ENCODE measurements at regions not wholly inside any gene's neighbourhood (a gene's known extent, or its start where the extent isn't known, plus 50 kb on each side); places are given as distances from the start of the nearest gene placed in this dataset.
"Not testable (repeated sequence)": the region's sequence is repeated elsewhere in the genome, so short reads cannot be mapped to it uniquely, and the experiment has no call there.

GRCh38 chr1:113298941-113299340, 91.4 kb upstream of the MAGI3 start:
- DNase-seq (ENCODE audit: low spot score) = no peak

GRCh38 chr1:113302636-113303035, 87.7 kb upstream of the MAGI3 start:
- no peak for DNase-seq (ENCODE audit: low spot score)

- DNase-seq (ENCODE audit: low spot score) = no peak
Observed at GRCh38 chr1:113303267-113303666, 87.0 kb upstream of the MAGI3 start.

DNA sequence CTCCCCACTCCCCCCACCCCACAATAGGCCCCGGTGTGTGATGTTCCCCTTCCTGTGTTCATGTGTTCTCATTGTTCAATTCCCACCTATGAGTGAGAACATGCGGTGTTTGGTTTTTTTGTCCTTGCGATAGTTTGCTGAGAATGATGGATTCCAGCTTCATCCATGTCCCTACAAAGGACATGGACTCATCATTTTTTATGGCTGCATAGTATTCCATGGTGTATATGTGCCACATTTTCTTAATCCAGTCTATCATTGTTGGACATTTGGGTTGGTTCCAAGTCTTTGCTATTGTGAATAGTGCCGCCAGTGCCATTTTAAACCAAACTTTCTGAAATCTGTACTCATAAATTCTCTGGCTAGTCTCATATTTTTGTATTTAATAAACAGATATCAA, 85.3 kb upstream of the MAGI3 start:
- DNase-seq (ENCODE audit: low spot score) = not testable (repeated sequence)

DNA sequence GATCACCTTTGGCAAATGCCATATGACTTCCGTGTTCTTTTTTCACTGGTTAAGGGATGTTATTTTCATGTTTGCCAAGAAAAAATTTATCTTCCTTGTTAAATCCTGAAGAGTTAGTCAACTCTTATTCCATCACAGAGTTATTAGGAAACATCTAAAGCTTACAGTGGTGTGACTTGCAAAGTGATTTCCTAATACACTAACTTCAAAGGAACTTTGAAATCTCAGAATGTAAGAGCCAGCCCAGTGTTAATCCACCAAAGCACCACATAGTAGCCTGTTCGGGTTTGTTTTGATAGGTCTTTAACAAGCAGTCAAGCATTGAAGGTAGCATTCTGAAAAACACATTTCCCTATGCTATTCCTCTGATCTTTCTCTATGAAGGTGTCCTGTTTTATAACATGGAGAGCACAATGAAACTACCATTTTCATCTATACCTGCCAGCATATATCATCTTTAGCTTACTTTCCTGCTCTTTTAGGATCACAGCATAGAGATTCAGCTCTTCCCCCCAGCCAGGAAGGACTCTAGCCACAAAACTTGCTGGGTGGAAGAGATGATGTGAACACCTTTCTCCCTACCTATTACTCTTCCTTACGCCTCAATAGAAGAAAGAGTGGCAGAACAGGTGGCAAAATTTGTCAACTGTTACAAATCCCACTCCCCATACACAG, 82.4 kb upstream of the MAGI3 start:
- DNase-seq (ENCODE audit: low spot score) = peak; percentile 69

DNA sequence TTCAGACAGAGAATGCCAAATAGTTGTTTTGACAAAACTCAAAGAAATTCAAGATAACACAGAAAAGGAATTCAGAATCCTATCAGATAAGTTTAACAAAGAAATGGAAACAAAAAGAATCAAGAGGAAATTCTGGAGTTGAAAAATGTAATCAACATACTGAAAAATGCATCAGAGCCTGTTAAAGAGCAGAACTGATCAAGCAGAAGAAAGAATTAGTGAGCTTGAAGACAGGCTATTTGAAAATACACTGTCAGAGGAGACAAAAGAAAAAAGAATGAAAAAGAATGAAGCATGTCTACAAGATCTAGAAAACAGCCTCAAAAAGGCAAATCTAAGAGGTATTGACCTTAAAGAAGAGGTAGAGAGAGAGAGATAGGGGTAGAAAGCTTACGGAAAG, 77.7 kb upstream of the MAGI3 start:
- not testable (repeated sequence) for DNase-seq (ENCODE audit: low spot score)

GRCh38 chr1:113314600-113314999, 75.7 kb upstream of the MAGI3 start:
- DNase-seq (ENCODE audit: low spot score) = no peak

GRCh38 chr1:113320272-113320671, 70.0 kb upstream of the MAGI3 start:
- no peak for DNase-seq (ENCODE audit: low spot score)

- peak; percentile 42 for DNase-seq (ENCODE audit: low spot score)
Observed at GRCh38 chr1:113320972-113321680, 69.2 kb upstream of the MAGI3 start.

DNA sequence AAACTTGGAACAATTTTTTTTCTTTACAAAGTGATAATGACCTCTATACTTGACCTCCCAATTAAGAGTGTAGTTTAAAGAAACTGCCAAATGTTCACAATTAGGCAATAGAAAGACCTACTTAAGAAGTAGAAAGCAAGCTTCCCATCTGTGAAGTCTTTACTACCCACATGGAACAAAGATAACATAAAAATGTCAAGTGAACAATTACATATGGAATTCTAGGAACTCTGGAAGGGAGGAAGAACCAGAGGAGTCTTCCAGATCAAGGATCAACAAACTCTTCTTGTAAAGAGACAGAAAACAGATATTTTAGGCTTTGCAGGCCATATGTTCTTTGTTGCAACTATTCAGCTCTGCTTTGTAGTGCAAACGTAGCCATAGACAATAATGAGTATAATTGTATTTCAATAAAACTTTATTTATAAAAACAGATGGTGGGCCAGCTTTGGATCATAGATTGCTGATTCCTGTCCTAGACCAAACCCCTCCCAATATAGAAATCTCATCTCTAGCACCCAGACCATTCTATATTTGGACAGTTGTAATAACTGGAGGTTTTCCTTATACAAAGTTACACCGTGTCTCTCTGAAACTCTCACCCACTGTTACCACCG, 68.4 kb upstream of the MAGI3 start:
- peak; percentile 66 for DNase-seq (ENCODE audit: low spot score)

DNA sequence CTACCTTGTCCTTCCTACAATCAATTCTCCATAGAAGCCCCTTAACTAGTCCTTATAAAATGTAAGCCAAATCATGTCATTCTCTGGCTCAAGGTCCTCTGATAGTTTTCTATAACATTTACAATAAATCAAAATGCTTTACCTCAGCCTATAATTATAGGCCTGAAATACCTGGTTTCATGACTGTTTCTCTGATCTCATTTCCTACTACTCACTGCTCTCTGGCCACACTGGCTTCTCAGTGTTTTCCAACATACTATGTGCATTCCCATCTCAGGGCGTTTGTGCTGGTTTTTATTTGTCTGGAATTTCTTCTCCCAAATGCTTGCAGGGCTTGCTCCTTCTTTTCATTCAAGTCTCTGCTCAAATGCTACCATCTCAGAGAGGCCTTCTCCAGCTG, 67.9 kb upstream of the MAGI3 start:
- no peak for DNase-seq (ENCODE audit: low spot score)

DNA sequence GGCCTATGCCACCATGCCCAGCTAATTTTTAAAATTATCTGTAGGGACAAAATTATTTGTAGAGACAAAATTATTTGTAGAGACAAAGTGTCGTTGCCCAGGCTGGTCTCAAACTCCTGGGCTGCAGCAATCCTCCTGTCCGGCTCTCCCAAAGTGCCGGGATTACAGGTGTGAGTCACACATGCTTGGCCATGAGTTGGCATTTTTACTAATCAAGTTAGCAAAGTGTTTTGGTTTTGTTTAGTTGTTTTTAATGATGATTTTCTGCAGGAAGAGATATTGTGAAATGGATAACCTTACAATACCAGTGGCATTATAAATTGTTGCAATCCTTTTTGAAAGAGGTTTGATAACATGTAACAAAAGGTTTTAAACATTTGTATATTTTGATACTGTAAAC, 65.3 kb upstream of the MAGI3 start:
- no peak for DNase-seq (ENCODE audit: low spot score)

- DNase-seq (ENCODE audit: low spot score) = no peak
Observed at GRCh38 chr1:113326976-113327375, 63.3 kb upstream of the MAGI3 start.

DNA sequence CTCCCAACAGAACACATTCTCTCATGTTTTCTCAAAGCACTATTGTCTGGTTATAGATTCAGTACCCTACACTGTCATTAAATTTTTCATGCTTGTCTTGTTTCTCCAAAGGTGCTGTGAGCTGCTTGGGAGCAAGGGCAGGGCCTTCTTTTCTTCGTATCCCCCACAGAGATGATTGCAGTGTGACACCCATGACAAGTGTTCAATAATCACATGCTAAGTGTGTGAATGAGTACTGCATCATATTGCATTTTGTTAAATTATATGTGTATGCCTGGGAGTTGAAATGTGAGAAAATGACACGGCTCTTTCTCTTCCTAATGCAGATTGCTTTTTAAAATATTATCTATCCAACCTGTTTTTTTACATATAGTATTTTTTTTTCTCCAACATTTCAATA, 57.3 kb upstream of the MAGI3 start:
- no peak for DNase-seq (ENCODE audit: low spot score)

GRCh38 chr1:113340038-113340437, 50.3 kb upstream of the MAGI3 start:
- DNase-seq (ENCODE audit: low spot score) = no peak
